IPS-18a (cell line): ENCODE measurements at regions not wholly inside any gene's neighbourhood (a gene's known extent, or its start where the extent isn't known, plus 50 kb on each side); places are given as distances from the start of the nearest gene placed in this dataset.

Experiments used
- H3K27ac ChIP-seq: one replicate; pipeline ENCODE4 v1.5.1; 2013; ENCODE audit warnings: low read length
- H3K27me3 ChIP-seq: one replicate; pipeline ENCODE4 v1.6.1; 2013; ENCODE audit warnings: mild to moderate bottlenecking, low read length; ENCODE audit not compliant: control insufficient read depth, insufficient read depth
- H3K36me3 ChIP-seq: one replicate; pipeline ENCODE4 v1.6.1; 2013; ENCODE audit warnings: low read depth, low read length; ENCODE audit not compliant: control insufficient read depth
- H3K4me1 ChIP-seq: one replicate; pipeline ENCODE4 v1.6.1; 2013; ENCODE audit warnings: low read depth, low read length; ENCODE audit not compliant: control insufficient read depth
- H3K4me3 ChIP-seq: one replicate; pipeline ENCODE4 v1.5.1; 2013; ENCODE audit warnings: low read length
- H3K9ac ChIP-seq: one replicate; pipeline ENCODE4 v1.6.1; 2013; ENCODE audit warnings: mild to moderate bottlenecking, low read length, moderate library complexity
- H3K9me3 ChIP-seq: one replicate; pipeline ENCODE4 v1.6.1; 2013; ENCODE audit warnings: low read depth, low read length; ENCODE audit not compliant: control insufficient read depth

GRCh38 chr4:54525602-54526001 is 132.2 kb upstream of the KIT start:
- no peaks in the 10 kb centered on the region for H3K9me3 ChIP-seq
- H3K27ac ChIP-seq, result no peak overlapping the region
- no peaks in the 10 kb centered on the region for H3K36me3 ChIP-seq
- H3K9ac ChIP-seq, result no peak overlapping the region
- peaks cover 3% of the 10 kb centered on the region for H3K4me1 ChIP-seq
- H3K4me3 ChIP-seq, result no peak overlapping the region
- no peaks in the 10 kb centered on the region for H3K27me3 ChIP-seq

DNA sequence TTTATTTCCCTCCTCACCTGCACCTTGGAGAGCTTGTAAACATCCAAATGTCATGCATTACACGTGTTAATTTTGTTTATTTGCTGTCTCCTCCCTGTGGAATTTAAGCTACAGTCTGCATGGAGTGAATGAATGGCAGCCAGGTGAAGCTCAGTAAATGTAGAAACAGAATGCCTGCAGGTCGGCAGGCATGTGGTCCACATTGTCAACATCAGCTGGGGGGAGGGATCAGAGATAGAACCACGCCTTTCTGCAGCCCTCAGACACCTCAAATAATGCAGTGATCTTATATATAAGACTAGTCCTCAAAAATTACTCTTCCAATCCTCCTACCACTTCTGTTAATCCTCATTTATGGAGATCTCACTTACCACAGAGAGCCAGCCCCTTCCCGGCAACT is 131.2 kb upstream of the KIT start:
- H3K9ac ChIP-seq, result no peak overlapping the region
- H3K4me1 ChIP-seq, result peaks cover 3% of the 10 kb centered on the region
- no peaks in the 10 kb centered on the region for H3K27me3 ChIP-seq
- H3K36me3 ChIP-seq, result no peaks in the 10 kb centered on the region
- H3K27ac ChIP-seq, result no peak overlapping the region
- no peak overlapping the region for H3K4me3 ChIP-seq
- H3K9me3 ChIP-seq, result no peaks in the 10 kb centered on the region

- H3K9me3 ChIP-seq, result no peaks in the 10 kb centered on the region
- H3K4me3 ChIP-seq, result no peak overlapping the region
- no peak overlapping the region for H3K27ac ChIP-seq
- H3K9ac ChIP-seq, result no peak overlapping the region
- no peaks in the 10 kb centered on the region for H3K36me3 ChIP-seq
- H3K4me1 ChIP-seq, result peaks cover 3% of the 10 kb centered on the region
- no peaks in the 10 kb centered on the region for H3K27me3 ChIP-seq
These were observed 130.2 kb upstream of the KIT start for GRCh38 chr4:54527532-54527931.

DNA sequence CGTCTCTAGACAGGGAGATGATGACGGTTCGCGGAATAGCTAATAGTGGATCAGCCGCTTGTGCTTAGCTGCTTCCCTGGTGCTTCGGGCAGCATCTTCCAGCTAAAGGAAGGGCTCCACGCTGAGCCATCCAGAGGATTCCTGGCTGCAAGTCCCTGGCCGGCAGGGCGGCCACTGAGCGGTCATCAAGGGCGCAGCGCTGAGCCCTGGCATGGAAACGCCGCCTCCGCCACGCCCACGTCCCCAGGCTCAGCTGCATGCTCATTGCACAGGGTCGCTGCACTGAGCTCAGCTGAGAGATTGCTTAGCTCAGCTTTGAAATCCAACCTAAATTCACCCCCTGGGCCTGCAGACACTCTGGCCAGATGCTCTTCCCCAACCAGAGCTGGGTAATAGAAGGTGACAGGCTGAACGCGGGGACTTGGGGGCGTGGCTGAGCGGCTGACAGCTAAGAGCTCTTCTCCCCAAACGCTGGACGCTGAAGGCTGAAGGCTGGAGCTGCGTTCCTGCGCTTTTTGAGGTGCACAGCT is 118.2 kb upstream of the KIT start:
- peaks cover 34% of the 10 kb centered on the region for H3K4me1 ChIP-seq
- no peak overlapping the region for H3K27ac ChIP-seq
- peak overlapping the region; percentile 55 for H3K4me3 ChIP-seq
- no peaks in the 10 kb centered on the region for H3K36me3 ChIP-seq
- H3K27me3 ChIP-seq, result peaks cover 4% of the 10 kb centered on the region
- no peak overlapping the region for H3K9ac ChIP-seq
- no peaks in the 10 kb centered on the region for H3K9me3 ChIP-seq

DNA sequence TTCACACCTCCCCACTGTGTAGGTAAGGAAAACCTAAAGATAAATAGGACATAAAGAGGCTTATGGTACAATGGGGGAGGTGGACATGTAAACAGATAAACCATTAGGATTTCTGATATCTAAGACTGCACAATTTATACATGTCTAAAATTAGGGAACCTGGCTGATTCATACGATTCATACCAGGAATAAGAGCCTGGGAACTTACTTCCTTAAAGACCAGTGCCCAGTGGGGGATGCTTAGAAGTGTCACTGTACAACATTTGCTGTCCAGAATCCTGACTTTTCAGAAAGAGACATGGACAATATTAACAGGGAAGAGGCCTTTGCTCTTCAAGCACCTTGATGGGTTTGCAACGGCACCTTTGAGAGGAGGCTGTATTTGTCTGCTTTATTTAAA is 116.8 kb upstream of the KIT start:
- no peak overlapping the region for H3K27ac ChIP-seq
- no peak overlapping the region for H3K9ac ChIP-seq
- no peaks in the 10 kb centered on the region for H3K36me3 ChIP-seq
- H3K4me1 ChIP-seq, result peaks cover 34% of the 10 kb centered on the region
- H3K4me3 ChIP-seq, result no peak overlapping the region
- peaks cover 4% of the 10 kb centered on the region for H3K27me3 ChIP-seq
- H3K9me3 ChIP-seq, result no peaks in the 10 kb centered on the region

GRCh38 chr4:54541426-54542118 is 116.2 kb upstream of the KIT start:
- Histone ChIP-seq H3K27ac (no peak overlapping the region), H3K9me3 (no peaks in the 10 kb centered on the region)

DNA sequence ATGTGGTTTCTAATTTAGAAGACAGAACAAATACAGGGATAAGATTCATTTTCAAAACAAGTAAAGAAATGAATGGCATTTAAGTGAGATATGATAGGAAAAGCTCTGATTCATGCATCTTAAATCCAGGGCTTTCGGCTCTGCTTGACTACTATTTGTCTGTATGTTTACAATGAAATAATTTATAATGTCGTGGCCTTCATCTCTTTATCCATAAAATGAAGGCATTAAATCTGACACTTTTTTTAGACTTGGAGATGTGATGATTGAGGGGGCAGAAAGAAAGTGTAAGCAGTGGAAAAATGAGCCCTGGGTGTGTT is 115.7 kb upstream of the KIT start:
- Histone ChIP-seq H3K27me3 (peaks cover 4% of the 10 kb centered on the region), H3K27ac (no peak overlapping the region), H3K36me3 (no peaks in the 10 kb centered on the region), H3K9ac (no peak overlapping the region), H3K4me3 (no peak overlapping the region), H3K9me3 (no peaks in the 10 kb centered on the region), H3K4me1 (peaks cover 34% of the 10 kb centered on the region)

More at GRCh38 chr4:54541426-54542118, 116.2 kb upstream of the KIT start:
- Histone ChIP-seq H3K4me3 (no peak overlapping the region), H3K9ac (no peak overlapping the region), H3K27me3 (peaks cover 4% of the 10 kb centered on the region), H3K4me1 (peaks cover 34% of the 10 kb centered on the region), H3K36me3 (no peaks in the 10 kb centered on the region)

GRCh38 chr4:54542540-54543041 is 115.2 kb upstream of the KIT start:
- no peak overlapping the region for H3K27ac ChIP-seq

DNA sequence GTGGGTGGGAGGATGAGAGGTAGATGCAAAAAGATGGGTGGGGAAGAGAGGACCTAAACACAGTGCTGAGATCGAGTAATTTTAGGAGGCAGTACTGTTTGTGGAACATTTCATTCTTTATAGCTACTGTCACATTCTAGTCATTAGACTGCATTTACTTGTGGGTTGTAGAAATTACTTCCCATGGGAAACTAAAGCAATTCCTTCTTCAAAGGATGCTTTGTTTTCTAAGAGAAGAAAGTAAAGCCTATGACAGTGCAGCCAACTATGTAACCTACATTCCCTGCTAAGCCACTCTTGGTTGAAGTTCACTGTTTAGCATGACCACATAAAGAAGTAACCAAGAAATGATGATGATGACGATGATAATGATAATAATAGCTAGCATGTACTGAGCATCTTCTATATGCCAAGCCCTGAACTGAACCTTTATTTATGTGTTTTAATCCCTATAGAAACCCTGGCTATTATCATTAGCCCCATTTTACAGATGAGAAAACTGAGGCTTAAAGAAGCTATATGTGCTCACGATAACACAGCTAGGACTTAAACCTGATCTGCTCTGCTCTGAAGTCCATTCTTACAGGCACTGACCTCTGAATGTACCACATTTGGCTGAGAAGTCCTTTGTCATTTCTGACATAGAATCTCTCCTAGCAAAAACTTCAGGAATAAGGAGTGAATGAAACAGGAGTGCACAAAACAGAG is 114.5 kb upstream of the KIT start:
- Histone ChIP-seq H3K27me3 (peaks cover 4% of the 10 kb centered on the region), H3K4me1 (peaks cover 41% of the 10 kb centered on the region), H3K4me3 (no peak overlapping the region), H3K9me3 (no peaks in the 10 kb centered on the region), H3K9ac (no peak overlapping the region), H3K36me3 (no peaks in the 10 kb centered on the region), H3K27ac (no peak overlapping the region)

More at GRCh38 chr4:54542540-54543041, 115.2 kb upstream of the KIT start:
- Histone ChIP-seq H3K9ac (no peak overlapping the region), H3K27me3 (peaks cover 4% of the 10 kb centered on the region), H3K4me1 (peaks cover 38% of the 10 kb centered on the region), H3K36me3 (no peaks in the 10 kb centered on the region), H3K9me3 (no peaks in the 10 kb centered on the region), H3K4me3 (no peak overlapping the region)

DNA sequence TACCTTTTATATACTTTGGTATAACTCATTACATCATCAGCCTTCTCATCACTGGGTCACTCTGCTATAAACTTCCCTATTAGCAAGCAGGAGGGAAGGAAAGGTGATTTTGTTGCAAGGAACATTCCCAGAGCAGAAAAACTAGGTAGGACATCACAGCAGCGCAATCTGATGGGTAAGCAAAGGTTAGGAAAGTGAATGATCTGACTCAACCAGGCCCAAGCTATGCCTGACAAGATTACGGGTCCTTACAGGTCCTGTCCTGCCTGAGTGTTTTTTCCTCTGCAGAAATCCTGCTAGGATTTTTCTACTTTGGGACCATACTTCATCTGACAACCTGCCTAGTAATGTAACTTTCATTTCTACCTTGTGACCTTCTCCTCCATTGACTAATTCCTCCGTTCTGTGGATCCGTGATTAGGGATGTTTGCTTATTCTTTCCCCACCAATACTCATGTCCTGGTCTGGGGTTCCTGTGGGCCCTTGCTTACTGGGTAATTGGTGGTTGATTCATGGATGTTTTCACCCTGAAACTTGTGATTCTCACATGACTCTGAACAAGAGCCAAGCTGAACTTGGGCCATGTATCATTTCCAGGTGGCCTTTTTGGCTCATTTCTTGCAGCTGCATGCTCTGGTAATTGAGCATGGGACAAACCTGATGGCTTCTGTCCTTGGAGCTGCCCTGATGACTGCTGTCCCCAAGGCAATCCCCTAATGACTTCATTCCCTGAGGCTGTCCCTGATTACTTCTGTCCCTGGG is 111.9 kb upstream of the KIT start:
- Histone ChIP-seq H3K27me3 (no peaks in the 10 kb centered on the region), H3K27ac (no peak overlapping the region), H3K9ac (no peak overlapping the region), H3K4me1 (peaks cover 45% of the 10 kb centered on the region), H3K9me3 (no peaks in the 10 kb centered on the region), H3K36me3 (no peaks in the 10 kb centered on the region), H3K4me3 (no peak overlapping the region)

- no peak overlapping the region for H3K9ac ChIP-seq
- no peak overlapping the region for H3K27ac ChIP-seq
- H3K27me3 ChIP-seq, result no peaks in the 10 kb centered on the region
- H3K36me3 ChIP-seq, result no peaks in the 10 kb centered on the region
- no peak overlapping the region for H3K4me3 ChIP-seq
- peaks cover 30% of the 10 kb centered on the region for H3K4me1 ChIP-seq
- no peaks in the 10 kb centered on the region for H3K9me3 ChIP-seq
These were observed 110.3 kb upstream of the KIT start for GRCh38 chr4:54547299-54548097.
